NOMO-1 (cell line): ENCODE measurements at regions not wholly inside any gene's neighbourhood (a gene's known extent, or its start where the extent isn't known, plus 50 kb on each side); places are given as distances from the start of the nearest gene placed in this dataset.
"Not testable (repeated sequence)": the region's sequence is repeated elsewhere in the genome, so short reads cannot be mapped to it uniquely, and the experiment has no call there.

Experiments
- DNase-seq, 2 experiments: peaks; one replicate each; lab custom pipeline; 2025; ENCODE audit not compliant: unreplicated experiment in 2 of 2; lab: John Stamatoyannopoulos, UW

GRCh38 chr6:51456282-51456681 is 631.1 kb downstream of the PKHD1 start:
- no peak for DNase-seq

DNA sequence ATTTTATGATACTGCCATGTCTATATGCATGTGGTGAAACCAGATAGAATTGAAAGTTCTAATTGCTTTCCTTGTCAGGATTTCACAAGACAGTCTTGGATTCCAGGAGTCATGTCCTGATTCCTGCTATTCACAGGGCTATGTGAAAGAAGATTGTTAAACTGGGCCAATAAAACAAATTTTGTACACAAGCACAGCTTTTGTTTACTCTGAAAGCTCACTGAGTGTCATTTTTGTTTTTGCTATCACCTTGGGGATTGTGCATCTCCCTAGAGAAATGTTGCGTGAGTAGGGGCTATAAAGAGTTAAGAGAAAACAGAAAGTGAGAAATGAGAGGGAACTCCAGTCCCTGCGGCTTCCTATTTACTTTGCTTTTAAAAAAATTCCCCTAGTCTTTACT is 627.5 kb downstream of the PKHD1 start:
- no peak for DNase-seq

DNA sequence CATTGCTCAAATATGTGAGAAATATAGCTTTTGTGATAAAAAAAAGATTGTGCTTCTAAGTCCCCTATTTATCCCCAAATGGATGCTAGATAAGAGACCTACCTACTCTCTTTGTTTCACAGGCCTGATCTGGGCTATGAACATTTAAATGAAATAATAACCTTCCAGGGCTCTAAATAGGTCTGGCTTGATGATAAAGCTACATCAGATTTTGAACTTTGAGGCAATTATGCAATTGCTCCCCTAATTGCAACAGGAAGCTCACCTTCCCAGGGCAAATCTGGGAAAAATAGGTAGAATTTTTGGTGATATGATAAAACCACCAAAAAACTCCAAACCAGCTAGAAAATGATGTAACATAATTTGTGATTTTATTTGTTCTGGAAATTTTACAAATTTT is 624.5 kb downstream of the PKHD1 start:
- DNase-seq: no peak

GRCh38 chr6:51463321-51463720 is 624.1 kb downstream of the PKHD1 start:
- no peak for DNase-seq

DNA sequence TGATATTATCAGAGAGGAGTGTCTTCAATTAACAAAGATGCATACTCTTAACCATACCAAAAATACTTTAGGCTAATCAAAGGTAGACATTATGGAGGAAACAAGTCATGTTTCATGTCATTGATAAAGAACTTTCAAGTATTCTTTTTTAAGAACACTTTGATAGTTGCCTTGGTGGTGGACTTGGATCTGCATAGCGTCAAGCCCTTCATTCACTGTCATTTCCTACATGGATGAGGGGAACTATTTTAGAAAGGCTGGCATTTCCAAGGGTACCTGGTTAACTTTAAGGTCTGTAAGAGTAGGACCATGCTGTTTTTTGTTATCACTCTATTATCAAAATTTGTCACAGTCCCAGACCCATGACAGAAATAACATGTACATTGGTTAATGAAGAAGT is 622.5 kb downstream of the PKHD1 start:
- DNase-seq: no peak

DNA sequence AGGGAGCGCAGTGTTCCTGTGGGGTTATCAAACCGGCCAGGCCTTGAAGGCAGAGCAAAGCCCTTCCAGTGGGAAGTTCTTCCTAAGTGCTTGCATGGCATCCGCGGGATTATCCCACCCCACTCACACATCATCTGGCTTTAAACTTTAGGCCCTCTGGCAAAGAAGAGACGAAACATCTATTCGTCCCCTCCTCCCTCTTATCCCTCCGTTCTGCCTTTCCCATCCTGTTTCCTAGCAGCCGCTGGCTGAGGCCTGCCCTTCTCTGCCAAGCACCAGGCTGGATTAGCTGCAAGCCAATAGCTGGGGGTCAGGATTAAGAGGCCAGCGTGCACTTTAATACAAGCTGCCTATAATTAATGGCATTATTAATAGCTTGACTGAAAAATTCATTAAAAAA is 621.0 kb downstream of the PKHD1 start:
- no peak for DNase-seq

DNA sequence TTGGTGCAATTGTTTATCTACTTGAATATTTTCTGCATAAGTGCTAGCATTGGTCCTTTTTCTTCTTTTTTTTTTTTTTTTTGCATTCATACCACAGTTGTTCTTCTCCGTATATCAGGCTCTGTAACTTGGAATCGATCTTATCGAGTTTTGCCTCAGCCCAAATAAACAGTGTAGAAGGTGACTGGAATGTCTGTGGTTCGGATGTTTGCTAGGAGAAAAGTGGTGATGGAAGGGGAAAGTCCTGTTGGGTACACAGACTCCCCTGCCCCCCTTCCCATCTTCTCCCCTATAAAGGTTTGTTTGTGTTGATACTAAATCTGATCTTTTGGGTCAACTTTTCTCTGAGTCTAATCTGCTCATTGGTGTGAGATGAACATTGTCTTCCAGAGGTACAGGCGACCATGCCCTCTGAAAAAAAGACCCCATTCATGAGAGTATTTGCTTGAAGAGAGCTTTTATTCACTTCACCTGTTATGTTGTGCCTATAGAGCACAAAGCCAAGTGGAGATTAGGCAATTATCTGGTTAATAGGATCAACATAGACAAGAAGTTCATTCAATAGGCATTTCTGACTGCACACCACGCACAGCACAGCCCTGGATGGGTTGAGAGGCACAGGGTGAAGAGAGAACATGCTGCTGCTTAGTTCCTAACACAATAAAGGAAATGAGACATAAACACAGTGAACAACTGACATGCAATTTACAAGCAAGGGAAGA is 620.0 kb downstream of the PKHD1 start:
- no peak for DNase-seq

GRCh38 chr6:51468704-51469103 is 618.7 kb downstream of the PKHD1 start:
- DNase-seq: no peak

GRCh38 chr6:51472745-51473487 is 614.5 kb downstream of the PKHD1 start:
- no peak for DNase-seq

DNA sequence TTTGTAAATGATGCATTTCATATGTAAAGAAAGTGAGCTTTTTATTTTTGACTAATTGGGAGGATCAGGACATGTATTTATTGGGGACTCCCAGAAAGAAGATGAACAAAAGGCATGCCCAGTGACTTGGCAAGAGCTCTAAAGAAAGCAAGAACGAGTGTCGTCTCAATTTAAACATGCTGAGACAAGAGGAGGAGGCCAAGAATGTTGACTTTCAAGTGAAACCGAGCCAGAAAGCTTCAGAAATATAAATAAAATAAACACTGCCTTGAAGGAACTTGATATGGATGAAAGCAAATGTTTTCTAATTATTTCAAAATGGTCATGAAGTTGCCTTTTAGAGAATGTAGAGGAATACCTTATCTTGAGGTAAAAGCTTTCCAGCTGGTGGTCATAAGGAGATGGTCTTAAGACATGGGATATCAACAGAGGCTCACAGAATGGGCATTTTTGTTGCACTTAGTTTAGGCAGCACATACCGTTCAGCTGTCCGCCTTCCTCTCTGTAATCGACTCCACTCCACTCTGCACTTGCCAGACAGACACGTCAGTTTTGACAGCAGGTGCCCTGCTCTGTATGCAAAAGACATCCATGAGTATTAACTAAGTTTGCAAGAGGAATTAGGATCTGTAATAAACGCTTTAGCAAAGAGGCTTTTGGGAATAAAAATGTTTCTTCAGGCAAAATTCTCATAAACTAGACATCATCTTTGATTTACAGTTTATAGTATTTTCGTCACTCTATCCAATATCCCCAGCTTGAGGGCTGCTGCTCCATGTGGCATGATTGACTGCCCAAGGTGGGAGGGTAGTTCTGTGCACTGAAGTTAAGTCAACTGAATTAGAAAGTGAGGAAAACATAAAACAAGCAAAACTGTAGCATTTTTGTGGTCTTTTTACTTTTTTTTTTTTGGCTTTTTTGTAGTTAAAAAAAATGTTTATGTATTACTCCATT is 613.1 kb downstream of the PKHD1 start:
- no peak for DNase-seq

- DNase-seq: no peak
These were observed 609.6 kb downstream of the PKHD1 start for GRCh38 chr6:51477711-51478311.

- no peak for DNase-seq
These were observed 608.1 kb downstream of the PKHD1 start for GRCh38 chr6:51479296-51479695.

DNA sequence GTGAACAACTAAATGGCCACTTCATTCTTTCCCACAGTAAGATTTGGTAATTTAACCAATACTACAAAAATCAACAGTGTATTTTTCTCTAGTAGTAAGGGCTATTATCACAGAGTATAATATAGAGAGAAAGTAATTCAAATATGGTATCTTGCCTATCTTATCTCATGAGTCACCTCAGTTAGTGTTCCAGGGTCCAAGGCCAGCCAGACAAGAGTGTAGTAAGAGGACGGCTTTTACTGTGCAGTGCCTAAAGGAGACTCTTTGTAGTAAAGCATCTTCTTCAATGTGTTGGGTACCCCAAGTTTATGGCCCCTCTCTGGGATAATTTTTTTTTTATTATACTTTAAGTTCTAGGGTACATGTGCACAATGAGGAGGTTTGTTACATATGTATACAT is 607.4 kb downstream of the PKHD1 start:
- DNase-seq: no peak

GRCh38 chr6:51485869-51486268 is 601.5 kb downstream of the PKHD1 start:
- not testable (repeated sequence) for DNase-seq

DNA sequence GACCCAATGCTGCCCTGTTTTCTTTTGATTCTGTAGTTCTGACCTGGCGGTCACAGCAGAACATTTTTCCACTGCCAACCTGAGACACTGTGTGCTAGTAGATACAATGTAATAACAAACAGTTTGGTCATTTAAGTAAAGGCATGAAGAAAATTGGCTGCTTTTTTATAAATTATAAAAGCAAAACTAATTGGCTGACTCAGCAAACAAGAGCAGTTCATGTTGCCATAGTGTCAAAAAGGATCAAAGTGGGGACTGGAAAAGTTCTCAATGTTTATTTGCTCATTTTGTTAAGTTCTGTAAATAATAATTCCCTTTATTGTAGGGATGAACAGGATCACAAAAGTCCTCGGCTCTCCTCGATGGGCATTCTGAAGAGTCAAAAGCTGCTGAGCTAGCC is 599.5 kb downstream of the PKHD1 start:
- DNase-seq: no peak

DNA sequence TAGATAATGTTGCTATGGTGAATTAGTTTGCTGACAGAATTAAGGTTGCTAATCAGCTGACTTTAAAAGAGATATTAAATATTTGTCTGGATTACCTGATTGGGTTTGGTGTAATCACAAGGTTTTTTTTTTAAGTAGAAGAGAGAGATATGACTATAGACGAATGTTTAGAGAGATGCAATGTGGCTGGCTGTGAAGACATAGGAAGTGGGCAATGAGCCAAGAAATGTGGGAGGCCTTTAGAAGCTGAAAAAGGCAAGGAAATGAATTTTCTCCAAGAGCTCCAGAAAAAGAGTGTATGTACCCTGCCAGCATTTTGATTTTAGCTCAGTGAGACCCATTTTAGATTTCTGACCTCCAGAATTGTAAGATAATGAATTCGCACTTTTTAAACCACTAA is 598.3 kb downstream of the PKHD1 start:
- no peak for DNase-seq

DNA sequence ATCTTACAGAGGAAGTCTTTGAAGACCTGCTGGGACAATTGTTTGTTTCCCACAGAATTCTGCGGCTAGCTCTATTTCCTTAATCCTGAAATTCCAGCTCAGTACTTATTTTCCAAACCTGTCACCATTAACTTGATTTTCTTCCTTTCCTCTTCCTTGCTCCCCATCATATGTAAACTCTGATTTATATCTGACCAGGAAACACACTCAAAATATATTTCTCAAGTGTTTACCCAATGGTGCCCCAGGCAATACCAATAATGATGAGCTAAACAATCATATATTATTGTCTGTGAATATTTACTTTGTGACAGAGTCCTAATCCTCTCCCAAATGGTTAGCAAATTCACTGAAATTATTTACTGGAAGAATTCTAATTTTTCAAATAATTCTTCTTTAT is 597.3 kb downstream of the PKHD1 start:
- DNase-seq: no peak

DNA sequence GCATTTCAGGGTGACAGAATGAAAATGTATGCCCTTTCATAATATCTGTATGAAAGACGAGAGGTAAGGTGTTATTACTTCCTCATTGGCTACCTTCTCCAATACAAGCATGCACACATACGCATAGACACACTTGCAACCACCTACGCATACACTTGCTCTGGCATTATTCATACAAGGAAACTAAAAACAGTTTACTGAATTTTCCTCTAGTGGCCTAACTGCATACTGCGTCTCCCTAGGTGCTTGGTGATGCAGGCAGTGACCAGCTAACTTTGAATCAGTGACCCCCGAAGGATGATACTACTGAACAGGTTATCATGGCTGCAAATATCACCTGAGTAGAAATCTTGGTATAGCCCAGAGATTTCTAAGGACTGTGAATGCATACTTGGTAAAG is 593.1 kb downstream of the PKHD1 start:
- no peak for DNase-seq

DNA sequence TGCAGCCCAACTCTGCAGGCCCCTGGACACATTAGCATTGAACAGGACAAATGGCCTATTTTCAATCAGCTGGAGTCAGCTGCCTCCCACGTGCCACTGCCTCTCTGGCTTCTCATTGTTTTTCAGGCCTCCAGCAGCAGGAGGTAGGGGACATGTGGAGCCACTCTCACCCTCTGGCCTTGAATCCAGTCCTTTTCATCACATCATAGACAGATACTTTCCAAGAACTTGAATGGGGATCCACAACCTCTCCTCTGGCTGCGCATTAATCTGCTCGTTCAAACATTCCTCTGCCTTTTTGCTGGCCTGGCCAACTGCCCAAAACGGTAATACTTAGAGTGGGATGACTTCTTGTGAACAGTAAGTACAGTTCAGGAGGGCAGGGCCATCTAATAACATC is 592.3 kb downstream of the PKHD1 start:
- no peak for DNase-seq

DNA sequence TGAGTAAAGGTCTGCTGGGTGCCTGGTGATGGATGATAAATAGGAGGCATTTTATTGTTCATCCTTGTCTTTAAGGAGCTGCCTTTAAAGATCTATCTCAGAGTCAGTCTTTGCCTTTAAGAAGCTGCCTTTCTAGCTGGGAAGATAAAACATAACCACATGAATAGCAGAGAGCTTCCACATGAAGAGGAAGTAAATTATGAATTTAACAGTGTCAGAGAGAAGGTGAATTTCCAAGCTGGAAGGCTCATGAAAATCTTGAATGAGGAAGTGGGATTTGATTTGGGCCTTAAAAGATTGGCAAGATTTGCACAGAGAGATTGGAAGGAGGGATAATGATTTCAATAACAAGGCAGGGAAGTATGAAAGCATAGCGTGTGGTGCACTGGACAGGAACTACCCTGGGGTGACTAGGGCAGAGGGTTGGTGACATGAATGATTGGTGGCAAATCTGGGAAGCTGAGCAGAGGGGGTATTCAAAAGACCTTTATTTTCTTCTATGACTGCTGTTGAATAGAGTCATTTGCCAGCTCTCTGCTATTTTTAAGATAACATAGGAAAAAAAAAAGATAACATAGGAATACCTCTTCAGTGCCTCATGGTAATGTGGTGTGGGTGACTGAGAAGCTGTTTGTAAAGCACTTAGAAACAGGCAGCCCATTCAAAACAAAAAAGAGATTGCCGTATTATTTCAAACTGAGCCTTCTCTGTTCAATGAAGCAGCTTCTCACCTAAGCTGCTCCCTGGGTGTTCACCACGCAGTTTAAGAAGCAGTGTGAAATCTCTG is 591.6 kb downstream of the PKHD1 start:
- no peak for DNase-seq
